ENCODE measurements at regions not wholly inside any gene's neighbourhood (a gene's known extent, or its start where the extent isn't known, plus 50 kb on each side); places are given as distances from the start of the nearest gene placed in this dataset.

- TF ChIP-seq EZH2 (IDR thresholded peaks at IDR 0.05), result no peak
- TF ChIP-seq FOXP2 (optimal IDR thresholded peaks at IDR 0.05; ENCODE audit: control extremely low read depth, extremely low read length, insufficient read depth), result no peak
- no peak for TF ChIP-seq POLR2AphosphoS5 (IDR thresholded peaks at IDR 0.05; ENCODE audit: borderline replicate concordance, low read depth, low read length)
- no peaks in the 10 kb centered on the region for H3K9me3 ChIP-seq (ENCODE audit: low read depth, low read length)
- H3K36me3 ChIP-seq (ENCODE audit: insufficient read depth, low read length), result no peaks in the 10 kb centered on the region
- no peak overlapping the region for H3K9ac ChIP-seq (ENCODE audit: insufficient read length)
- DNase-seq (ENCODE audit: low read depth, low spot score), result no peak
- no peak overlapping the region for H3K27ac ChIP-seq
- H3K4me3 ChIP-seq, result no peak overlapping the region
Measured at GRCh38 chr2:236665101-236665500, 95.5 kb downstream of the ACKR3 start.

GRCh38 chr2:236665572-236666118 is 96.0 kb downstream of the ACKR3 start:
- DNase-seq (ENCODE audit: low read depth, low spot score), result no peak
- no peak overlapping the region for H3K4me3 ChIP-seq
- no peak overlapping the region for H3K9ac ChIP-seq (ENCODE audit: insufficient read length)
- TF ChIP-seq FOXP2 (optimal IDR thresholded peaks at IDR 0.05; ENCODE audit: control extremely low read depth, extremely low read length, insufficient read depth), result no peak
- no peak for TF ChIP-seq POLR2AphosphoS5 (IDR thresholded peaks at IDR 0.05; ENCODE audit: borderline replicate concordance, low read depth, low read length)
- no peak for TF ChIP-seq EZH2 (IDR thresholded peaks at IDR 0.05)
- H3K27ac ChIP-seq, result no peak overlapping the region
- no peaks in the 10 kb centered on the region for H3K9me3 ChIP-seq (ENCODE audit: low read depth, low read length)
- no peaks in the 10 kb centered on the region for H3K36me3 ChIP-seq (ENCODE audit: insufficient read depth, low read length)

- Histone ChIP-seq H3K4me3 (no peak overlapping the region), H3K36me3 (ENCODE audit: insufficient read depth, low read length) (no peaks in the 10 kb centered on the region), H3K27ac (no peak overlapping the region), H3K9me3 (ENCODE audit: low read depth, low read length) (no peaks in the 10 kb centered on the region), H3K9ac (ENCODE audit: insufficient read length) (no peak overlapping the region)
- TF ChIP-seq FOXP2 (optimal IDR thresholded peaks at IDR 0.05; ENCODE audit: control extremely low read depth, extremely low read length, insufficient read depth) (no peak), POLR2AphosphoS5 (IDR thresholded peaks at IDR 0.05; ENCODE audit: borderline replicate concordance, low read depth, low read length) (no peak)
- DNase-seq (ENCODE audit: low read depth, low spot score), result no peak
Measured at GRCh38 chr2:236666646-236667204, 97.1 kb downstream of the ACKR3 start.

GRCh38 chr2:236667526-236667925 is 97.9 kb downstream of the ACKR3 start:
- H3K36me3 ChIP-seq (ENCODE audit: insufficient read depth, low read length), result no peaks in the 10 kb centered on the region
- no peak for TF ChIP-seq POLR2AphosphoS5 (IDR thresholded peaks at IDR 0.05; ENCODE audit: borderline replicate concordance, low read depth, low read length)
- no peak for TF ChIP-seq FOXP2 (optimal IDR thresholded peaks at IDR 0.05; ENCODE audit: control extremely low read depth, extremely low read length, insufficient read depth)
- no peak for TF ChIP-seq EZH2 (IDR thresholded peaks at IDR 0.05)

GRCh38 chr2:236668531-236668969 is 98.9 kb downstream of the ACKR3 start:
- no peak overlapping the region for H3K4me3 ChIP-seq
- DNase-seq (ENCODE audit: low read depth, low spot score), result no peak
- H3K9ac ChIP-seq (ENCODE audit: insufficient read length), result no peak overlapping the region
- no peaks in the 10 kb centered on the region for H3K36me3 ChIP-seq (ENCODE audit: insufficient read depth, low read length)
- no peak for TF ChIP-seq POLR2AphosphoS5 (IDR thresholded peaks at IDR 0.05; ENCODE audit: borderline replicate concordance, low read depth, low read length)
- TF ChIP-seq FOXP2 (optimal IDR thresholded peaks at IDR 0.05; ENCODE audit: control extremely low read depth, extremely low read length, insufficient read depth), result no peak
- no peak for TF ChIP-seq EZH2 (IDR thresholded peaks at IDR 0.05)
- H3K27ac ChIP-seq, result no peak overlapping the region
- H3K9me3 ChIP-seq (ENCODE audit: low read depth, low read length), result no peaks in the 10 kb centered on the region

More at GRCh38 chr2:236667526-236667925, 97.9 kb downstream of the ACKR3 start:
- no peak for DNase-seq (ENCODE audit: low read depth, low spot score)
- Histone ChIP-seq H3K27ac (no peak overlapping the region), H3K9ac (ENCODE audit: insufficient read length) (no peak overlapping the region), H3K9me3 (ENCODE audit: low read depth, low read length) (no peaks in the 10 kb centered on the region), H3K4me3 (no peak overlapping the region)

GRCh38 chr2:236670235-236670620 is 100.6 kb downstream of the ACKR3 start:
- no peak overlapping the region for H3K4me3 ChIP-seq

GRCh38 chr2:236671896-236672562 is 102.4 kb downstream of the ACKR3 start:
- TF ChIP-seq FOXP2 (optimal IDR thresholded peaks at IDR 0.05; ENCODE audit: control extremely low read depth, extremely low read length, insufficient read depth), result no peak
- TF ChIP-seq EZH2 (IDR thresholded peaks at IDR 0.05), result no peak
- TF ChIP-seq POLR2AphosphoS5 (IDR thresholded peaks at IDR 0.05; ENCODE audit: borderline replicate concordance, low read depth, low read length), result no peak
- no peak overlapping the region for H3K9ac ChIP-seq (ENCODE audit: insufficient read length)
- no peak overlapping the region for H3K4me3 ChIP-seq
- no peaks in the 10 kb centered on the region for H3K9me3 ChIP-seq (ENCODE audit: low read depth, low read length)
- no peak for DNase-seq (ENCODE audit: low read depth, low spot score)
- H3K27ac ChIP-seq, result no peak overlapping the region
- no peaks in the 10 kb centered on the region for H3K36me3 ChIP-seq (ENCODE audit: insufficient read depth, low read length)

More at GRCh38 chr2:236670235-236670620, 100.6 kb downstream of the ACKR3 start:
- Histone ChIP-seq H3K9ac (ENCODE audit: insufficient read length) (no peak overlapping the region), H3K36me3 (ENCODE audit: insufficient read depth, low read length) (no peaks in the 10 kb centered on the region), H3K27ac (no peak overlapping the region), H3K9me3 (ENCODE audit: low read depth, low read length) (no peaks in the 10 kb centered on the region)
- TF ChIP-seq FOXP2 (optimal IDR thresholded peaks at IDR 0.05; ENCODE audit: control extremely low read depth, extremely low read length, insufficient read depth) (no peak), POLR2AphosphoS5 (IDR thresholded peaks at IDR 0.05; ENCODE audit: borderline replicate concordance, low read depth, low read length) (no peak), EZH2 (IDR thresholded peaks at IDR 0.05) (no peak)
- DNase-seq (ENCODE audit: low read depth, low spot score), result no peak

- DNase-seq (ENCODE audit: low read depth, low spot score), result no peak
- TF ChIP-seq POLR2AphosphoS5 (IDR thresholded peaks at IDR 0.05; ENCODE audit: borderline replicate concordance, low read depth, low read length) (no peak), FOXP2 (optimal IDR thresholded peaks at IDR 0.05; ENCODE audit: control extremely low read depth, extremely low read length, insufficient read depth) (no peak), EZH2 (IDR thresholded peaks at IDR 0.05) (no peak)
- Histone ChIP-seq H3K9me3 (ENCODE audit: low read depth, low read length) (no peaks in the 10 kb centered on the region), H3K4me3 (no peak overlapping the region), H3K36me3 (ENCODE audit: insufficient read depth, low read length) (no peaks in the 10 kb centered on the region), H3K27ac (no peak overlapping the region), H3K9ac (ENCODE audit: insufficient read length) (no peak overlapping the region)
Measured at GRCh38 chr2:236672606-236673005, 103.0 kb downstream of the ACKR3 start.
